K562 (cell line): ENCODE measurements at regions not wholly inside any gene's neighbourhood (a gene's known extent, or its start where the extent isn't known, plus 50 kb on each side); places are given as distances from the start of the nearest gene placed in this dataset.

Source experiments
- ATAC-seq: fragments of 200-7000 bp; cut with Tn5 transposase; 3 replicates; pipeline ENCODE4 v1.9.1; 2020; ENCODE audit warnings: moderate library complexity
- BruUV-seq: library from RNA; stranded (reverse); fragments of 400-500 nt; replicated peaks from 2 replicates; lab custom pipeline; 2021; lab: Mats Ljungman, UMichigan
- CTCF ChIA-PET: fragments of 300-600 bp; formaldehyde crosslinking; extraction: SDS; loops from one replicate; lab custom pipeline; 2021; ENCODE audit warnings: low intra/inter-chr PET ratio; lab: Yijun Ruan, JAX
- POLR2A ChIA-PET: fragments of 300-600, 350-650 bp; sonication (Branson Sonifier 250); formaldehyde crosslinking; extraction: SDS; loops from one replicate; lab custom pipeline; 2021; ENCODE audit warnings: antibody characterized with exemption, inconsistent platforms; lab: Yijun Ruan, JAX
- DNase-seq, 4 experiments: peaks; one replicate each; pipeline versions ENCODE4 v3.0.0 to v3.0.0-alpha.2; 2011 to 2018; ENCODE audit warnings: low spot score in 3 of 4, mixed read lengths in 3 of 4; ENCODE audit errors: extremely low read depth in 1 of 4
- FAIRE-seq: peaks from 2 replicates; lab custom pipeline; 2011; peaks lifted over from hg19 to GRCh38; lab: Jason Lieb, UNC
- H2AFZ ChIP-seq: 2 replicates; pipeline ENCODE4 v1.6.0; 2011; ENCODE audit warnings: low read depth, low read length, control low read depth, inconsistent platforms
- H3K27ac ChIP-seq: fragments of 200-600 bp; 3 replicates; pipeline ENCODE4 v1.8.0; 2011; ENCODE audit warnings: low read depth, mild to moderate bottlenecking, control low read depth, inconsistent platforms, low read length, moderate library complexity, mixed read lengths; ENCODE audit errors: extremely low read depth
- H3K27me3 ChIP-seq, 2 experiments: fragments of 300-600 bp in 1 of 2; 2 replicates in 1 of 2; 3 replicates in 1 of 2; pipeline versions ENCODE4 v1.6.0 to v1.8.0; 2011; ENCODE audit warnings: inconsistent platforms in 2 of 2, low read length in 2 of 2, mild to moderate bottlenecking in 1 of 2, mixed read lengths in 1 of 2, moderate library complexity in 1 of 2; ENCODE audit not compliant: control insufficient read depth in 2 of 2, insufficient read depth in 2 of 2
- H3K36me3 ChIP-seq: fragments of 300-600 bp; 3 replicates; pipeline ENCODE4 v1.8.0; 2011; ENCODE audit warnings: mild to moderate bottlenecking, low read length, inconsistent platforms; ENCODE audit not compliant: control insufficient read depth, insufficient read depth
- H3K4me1 ChIP-seq, 2 experiments: fragments of 200-600 bp in 1 of 2; replicated peaks in 1 of 2; 2 replicates in 1 of 2; 3 replicates in 1 of 2; pipeline versions ENCODE4 v1.5.1 to v1.8.0; 2011; ENCODE audit warnings: inconsistent platforms in 2 of 2, low read length in 2 of 2, mild to moderate bottlenecking in 1 of 2, mixed read lengths in 1 of 2, moderate library complexity in 1 of 2; ENCODE audit not compliant: control insufficient read depth in 2 of 2, insufficient read depth in 2 of 2
- H3K4me2 ChIP-seq: 2 replicates; pipeline ENCODE4 v1.6.1; 2011; ENCODE audit warnings: low read length, control low read depth, inconsistent platforms, mixed read lengths; ENCODE audit not compliant: insufficient read depth
- H3K4me3 ChIP-seq: fragments of 200-600 bp; sonication (generic), shearing (Covaris generic); 2 replicates; pipeline ENCODE4 v1.5.1; 2016; ENCODE audit warnings: control low read depth, inconsistent platforms
- H3K79me2 ChIP-seq: fragments of 200-600 bp; 3 replicates; pipeline ENCODE4 v1.8.0; 2011; ENCODE audit warnings: low read length, inconsistent platforms; ENCODE audit not compliant: control insufficient read depth, insufficient read depth
- H3K9ac ChIP-seq, 2 experiments: 2 replicates each; pipeline versions ENCODE4 v1.6.0 to v1.6.1; 2011; ENCODE audit warnings: low read depth in 2 of 2, low read length in 2 of 2, control low read depth in 1 of 2, inconsistent platforms in 1 of 2, mild to moderate bottlenecking in 1 of 2, mixed read lengths in 1 of 2; ENCODE audit not compliant: insufficient read depth in 1 of 2
- H3K9me1 ChIP-seq: one replicate; pipeline ENCODE4 v1.6.0; 2011; ENCODE audit warnings: inconsistent platforms, mild to moderate bottlenecking, low read length, moderate library complexity; ENCODE audit not compliant: control insufficient read depth, insufficient read depth
- H3K9me3 ChIP-seq: replicated peaks from 2 replicates; pipeline ENCODE4 v1.5.1; 2011; ENCODE audit warnings: low read depth, low read length, inconsistent platforms; ENCODE audit not compliant: control insufficient read depth, insufficient read depth
- H4K20me1 ChIP-seq: replicated peaks from 2 replicates; pipeline ENCODE4 v1.6.1; 2011; ENCODE audit warnings: low read length, inconsistent platforms, mixed read lengths; ENCODE audit not compliant: control insufficient read depth, insufficient read depth
- GTF3C2 ChIP-seq: IDR thresholded peaks from 3 replicates; pipeline ENCODE4 v1.6.1; 2011; ENCODE audit warnings: borderline replicate concordance, mild to moderate bottlenecking, moderate library complexity; ENCODE audit not compliant: insufficient read length; ENCODE audit errors: extremely low read depth
- HNRNPLL ChIP-seq: fragments of 200-400 bp; formaldehyde crosslinking; IDR thresholded peaks from 2 replicates; pipeline ENCODE4 v1.6.1; 2017; ENCODE audit warnings: low read length, low read depth, mild to moderate bottlenecking; ENCODE audit not compliant: poor library complexity, severe bottlenecking
- KHSRP ChIP-seq: fragments of 450-650 bp; IDR thresholded peaks from 2 replicates; pipeline ENCODE4 v1.6.1; 2017
- POLR3G ChIP-seq: IDR thresholded peaks from 2 replicates; pipeline ENCODE4 v1.6.1; 2011; ENCODE audit not compliant: insufficient read length, insufficient replicate concordance; ENCODE audit errors: extremely low read depth
- SPI1 ChIP-seq: IDR thresholded peaks from 2 replicates; pipeline ENCODE4 v1.6.1; 2011; ENCODE audit warnings: low read depth, low read length, control low read depth, borderline replicate concordance
- ZBTB26 ChIP-seq: fragments of 450-650 bp; formaldehyde crosslinking; IDR thresholded peaks from 2 replicates; pipeline ENCODE4 v1.4.0; 2022; ENCODE audit warnings: missing genetic modification characterization
- ZC3H11A ChIP-seq: IDR thresholded peaks from 2 replicates; pipeline ENCODE4 v1.6.1; 2012; ENCODE audit warnings: low read depth, low read length, improper control_type of control experiment
- ZC3H4 ChIP-seq: sonication (generic); formaldehyde crosslinking; IDR thresholded peaks from 2 replicates; pipeline ENCODE4 v1.9.0; 2021; ENCODE audit warnings: missing genetic modification reagents, borderline replicate concordance
- WGBS: fragments of 100-300 bp; shearing (Covaris generic); methylation state at CpG from one replicate; pipeline ENCODE4 v1.1.6; 2016; ENCODE audit warnings: low coverage, mixed read lengths; ENCODE audit not compliant: insufficient coverage; ENCODE audit errors: missing lambda C conversion rate; 5-methylcytosine and 5-hydroxymethylcytosine counted together
- in situ Hi-C: fragments of 300-500 bp; cut with MboI; formaldehyde crosslinking; loops from 4 replicates; pipeline ENCODE4 v1.15.0; 2018; ENCODE audit warnings: inconsistent platforms, mixed read lengths
- intact Hi-C: fragments of 100-400 bp; cut with micrococcal nuclease; formaldehyde crosslinking; loops from 2 replicates; pipeline ENCODE4 v1.14.2; 2022

- ATAC-seq (no peak), FAIRE-seq (no peak), DNase-seq (no peak)
- no peaks in the 10 kb centered on the region for H4K20me1 ChIP-seq
- in situ Hi-C loops, result no loop called here
- no peak overlapping the region for H3K4me2 ChIP-seq
- H3K9me3 ChIP-seq, result no peaks in the 10 kb centered on the region
- ChIA-PET POLR2A (no interaction called here), CTCF (no interaction called here)
- H3K4me1 ChIP-seq, result no peaks in the 10 kb centered on the region
- H3K9me1 ChIP-seq, result no peaks in the 10 kb centered on the region
- H3K9ac ChIP-seq, result no peak overlapping the region
- no TSS peak for BruUV-seq
- intact Hi-C loops, result no loop called here
- no peak overlapping the region for H3K27ac ChIP-seq
- H3K27me3 ChIP-seq, result no peaks in the 10 kb centered on the region
- H3K79me2 ChIP-seq, result no peaks in the 10 kb centered on the region
- H2AFZ ChIP-seq, result no peak overlapping the region
- no peak overlapping the region for H3K4me3 ChIP-seq
- H3K36me3 ChIP-seq, result no peaks in the 10 kb centered on the region
- no peak for TF ChIP-seq ZC3H11A
- TF ChIP-seq ZC3H4 (CRISPR knock-in tag), result no peak
- TF ChIP-seq, all 486 proteins: peak for 0
Measured at GRCh38 chr10:8455181-8455580, 400.7 kb downstream of the GATA3 start.

- no peak for ATAC-seq
- intact Hi-C loops (no loop called here), in situ Hi-C loops (no loop called here)
- H3K9me1 ChIP-seq, result no peaks in the 10 kb centered on the region
- no peak overlapping the region for H3K9ac ChIP-seq
- no peak overlapping the region for H3K4me2 ChIP-seq
- ChIA-PET POLR2A (no interaction called here), CTCF (no interaction called here)
- no peaks in the 10 kb centered on the region for H3K9me3 ChIP-seq
- H3K27ac ChIP-seq, result no peak overlapping the region
- H3K4me1 ChIP-seq, result no peaks in the 10 kb centered on the region
- DNase-seq, result no peak
- no TSS peak for BruUV-seq
- WGBS, result 0% methylated on average over 3 of the region's 3 CpGs
- FAIRE-seq, result no peak
- TF ChIP-seq ZBTB26 (CRISPR knock-in tag) (no peak), HNRNPLL (no peak), GTF3C2 (no peak), POLR3G (no peak), SPI1 (no peak), KHSRP (no peak)
- no peaks in the 10 kb centered on the region for H3K27me3 ChIP-seq
- no peak overlapping the region for H2AFZ ChIP-seq
- H3K79me2 ChIP-seq, result no peaks in the 10 kb centered on the region
- no peaks in the 10 kb centered on the region for H4K20me1 ChIP-seq
- H3K36me3 ChIP-seq, result no peaks in the 10 kb centered on the region
- no peak overlapping the region for H3K4me3 ChIP-seq
Measured at GRCh38 chr10:8456386-8456785, 401.9 kb downstream of the GATA3 start.
